MCF 10A (cell line): ENCODE measurements at regions not wholly inside any gene's neighbourhood (a gene's known extent, or its start where the extent isn't known, plus 50 kb on each side); places are given as distances from the start of the nearest gene placed in this dataset.

Experiments used
- BruUV-seq: library from RNA; stranded (reverse); fragments of 400-500 nt; replicated peaks from 2 replicates; lab custom pipeline; 2021; lab: Mats Ljungman, UMichigan
- CTCF ChIA-PET: fragments of 300-600 bp; sonication (Branson Sonifier 250); formaldehyde crosslinking; extraction: SDS; loops from one replicate; lab custom pipeline; 2021; ENCODE audit warnings: antibody characterized with exemption, inconsistent platforms; lab: Yijun Ruan, JAX
- POLR2A ChIA-PET: fragments of 300-600, 350-650 bp; sonication (Branson Sonifier 250); formaldehyde crosslinking; extraction: SDS; loops from one replicate; lab custom pipeline; 2020; ENCODE audit warnings: antibody characterized with exemption, inconsistent platforms; lab: Yijun Ruan, JAX
- DNase-seq: peaks from one replicate; pipeline ENCODE4 v3.0.0-alpha.2; 2018; ENCODE audit not compliant: unreplicated experiment
- H3K27ac Mint-ChIP-seq: one replicate; pipeline ENCODE4 v1.8.0; 2022; ENCODE audit warnings: mild to moderate bottlenecking, low read depth, mixed read lengths; ENCODE audit not compliant: unreplicated experiment
- H3K27me3 Mint-ChIP-seq: one replicate; pipeline ENCODE4 v1.8.0; 2022; ENCODE audit warnings: mixed read lengths; ENCODE audit not compliant: insufficient read depth, unreplicated experiment
- H3K36me3 Mint-ChIP-seq: one replicate; pipeline ENCODE4 v1.8.0; 2022; ENCODE audit warnings: mild to moderate bottlenecking, moderate library complexity, mixed read lengths; ENCODE audit not compliant: insufficient read depth, unreplicated experiment
- H3K4me1 Mint-ChIP-seq: one replicate; pipeline ENCODE4 v1.8.0; 2022; ENCODE audit warnings: mixed read lengths; ENCODE audit not compliant: insufficient read depth, unreplicated experiment
- H3K4me3 Mint-ChIP-seq: one replicate; pipeline ENCODE4 v1.8.0; 2022; ENCODE audit warnings: mild to moderate bottlenecking, moderate library complexity, mixed read lengths; ENCODE audit not compliant: unreplicated experiment
- H3K9me3 Mint-ChIP-seq: one replicate; pipeline ENCODE4 v1.8.0; 2022; ENCODE audit warnings: mixed read lengths; ENCODE audit not compliant: unreplicated experiment
- CTCF ChIP-seq: fragments of 200-600 bp; IDR thresholded peaks from one replicate; pipeline ENCODE4 v1.8.0; 2022; ENCODE audit warnings: antibody characterized with exemption, mild to moderate bottlenecking; ENCODE audit not compliant: unreplicated experiment
- intact Hi-C: fragments of 100-400 bp; cut with micrococcal nuclease; formaldehyde crosslinking; loops from 2 replicates; pipeline ENCODE4 v1.14.1; 2022

GRCh38 chr21:23356905-23357304 is 2250.4 kb downstream of the MRPL39 start:
- no peak overlapping the region for H3K27ac Mint-ChIP-seq
- H3K4me1 Mint-ChIP-seq: no peaks in the 10 kb centered on the region
- H3K4me3 Mint-ChIP-seq: no peak overlapping the region
- DNase-seq: no peak
- H3K9me3 Mint-ChIP-seq: peaks cover 27% of the 10 kb centered on the region
- ChIA-PET CTCF (interaction anchor here (0.6 kb wide), 1 partner anchor 716 kb away, joined by 3 read pairs; no protein-coding TSS in a partner anchor), POLR2A (no interaction called here)
- H3K27me3 Mint-ChIP-seq: no peaks in the 10 kb centered on the region
- no peak for TF ChIP-seq CTCF
- BruUV-seq: no TSS peak
- no peaks in the 10 kb centered on the region for H3K36me3 Mint-ChIP-seq
- intact Hi-C loops: no loop called here

- CTCF ChIA-PET: interaction anchor here (0.6 kb wide), 1 partner anchor 13 kb away, joined by 3 read pairs; no protein-coding TSS in a partner anchor
- H3K27me3 Mint-ChIP-seq: no peaks in the 10 kb centered on the region
- TF ChIP-seq CTCF: no peak
- intact Hi-C loops: no loop called here
- peaks cover 10% of the 10 kb centered on the region for H3K4me1 Mint-ChIP-seq
- POLR2A ChIA-PET: no interaction called here
- no TSS peak for BruUV-seq
- H3K9me3 Mint-ChIP-seq: no peaks in the 10 kb centered on the region
- DNase-seq: no peak
- H3K36me3 Mint-ChIP-seq: no peaks in the 10 kb centered on the region
- H3K4me3 Mint-ChIP-seq: no peak overlapping the region
- H3K27ac Mint-ChIP-seq: no peak overlapping the region
Observed at GRCh38 chr21:23316190-23316589, 2291.1 kb downstream of the MRPL39 start.

GRCh38 chr21:23308741-23309140 is 2298.5 kb downstream of the MRPL39 start:
- TF ChIP-seq CTCF: no peak
- peaks cover 5% of the 10 kb centered on the region for H3K9me3 Mint-ChIP-seq
- DNase-seq: no peak
- no TSS peak for BruUV-seq
- intact Hi-C loops: no loop called here
- no peaks in the 10 kb centered on the region for H3K36me3 Mint-ChIP-seq
- H3K27ac Mint-ChIP-seq: no peak overlapping the region
- H3K27me3 Mint-ChIP-seq: no peaks in the 10 kb centered on the region
- ChIA-PET CTCF (no interaction called here), POLR2A (interaction anchor here (0.5 to 0.6 kb wide), 2 partner anchors 29 to 609 kb away, joined by 3 read pairs; no protein-coding TSS in a partner anchor)
- H3K4me1 Mint-ChIP-seq: peaks cover 10% of the 10 kb centered on the region
- no peak overlapping the region for H3K4me3 Mint-ChIP-seq

GRCh38 chr21:23307065-23307464 is 2300.2 kb downstream of the MRPL39 start:
- intact Hi-C loops: no loop called here
- H3K27me3 Mint-ChIP-seq: no peaks in the 10 kb centered on the region

More at GRCh38 chr21:23307065-23307464, 2300.2 kb downstream of the MRPL39 start:
- ChIA-PET POLR2A (no interaction called here), CTCF (no interaction called here)
- TF ChIP-seq CTCF: no peak
- no peak overlapping the region for H3K27ac Mint-ChIP-seq
- no peaks in the 10 kb centered on the region for H3K36me3 Mint-ChIP-seq
- no TSS peak for BruUV-seq
- H3K9me3 Mint-ChIP-seq: peaks cover 9% of the 10 kb centered on the region
- no peak overlapping the region for H3K4me3 Mint-ChIP-seq
- no peak for DNase-seq
- H3K4me1 Mint-ChIP-seq: no peaks in the 10 kb centered on the region
